Hepatocyte (in vitro differentiated cells): ENCODE measurements at regions not wholly inside any gene's neighbourhood (a gene's known extent, or its start where the extent isn't known, plus 50 kb on each side); places are given as distances from the start of the nearest gene placed in this dataset.

ENCODE experiments used
- DNase-seq: peaks from one replicate; pipeline ENCODE4 v3.0.0-alpha.2; 2016; ENCODE audit warnings: low spot score
- H2AFZ ChIP-seq: fragments of 200-600 bp; sonication (generic); 2 replicates; pipeline ENCODE4 v1.6.0; 2016; ENCODE audit warnings: antibody characterized with exemption, mild to moderate bottlenecking
- H3K27ac ChIP-seq: fragments of 200-600 bp; sonication (generic); 2 replicates; pipeline ENCODE4 v1.5.1; 2016; ENCODE audit warnings: mild to moderate bottlenecking
- H3K27me3 ChIP-seq: fragments of 200-600 bp; sonication (generic); 2 replicates; pipeline ENCODE4 v1.6.1; 2016
- H3K36me3 ChIP-seq: fragments of 200-600 bp; sonication (generic); replicated peaks from 2 replicates; pipeline ENCODE4 v1.5.1; 2016; ENCODE audit warnings: low read depth; ENCODE audit not compliant: insufficient read depth
- H3K4me1 ChIP-seq: fragments of 200-600 bp; sonication (generic); 2 replicates; pipeline ENCODE4 v1.5.1; 2016; ENCODE audit warnings: mild to moderate bottlenecking, moderate library complexity; ENCODE audit not compliant: insufficient read depth
- H3K4me2 ChIP-seq: fragments of 200-600 bp; sonication (generic); 2 replicates; pipeline ENCODE4 v1.6.0; 2016
- H3K4me3 ChIP-seq: fragments of 200-600 bp; sonication (generic); 2 replicates; pipeline ENCODE4 v1.5.1; 2016; ENCODE audit warnings: mild to moderate bottlenecking
- H3K79me2 ChIP-seq: fragments of 200-600 bp; sonication (generic); 2 replicates; pipeline ENCODE4 v1.6.0; 2017; ENCODE audit warnings: mild to moderate bottlenecking
- H3K9me2 ChIP-seq: fragments of 200-600 bp; sonication (generic); replicated peaks from 2 replicates; pipeline ENCODE4 v1.6.0; 2017; ENCODE audit warnings: mild to moderate bottlenecking; ENCODE audit not compliant: insufficient read depth
- H3K9me3 ChIP-seq: fragments of 200-600 bp; sonication (generic); 2 replicates; pipeline ENCODE4 v1.5.1; 2016; ENCODE audit warnings: low read depth, mild to moderate bottlenecking
- H4K20me1 ChIP-seq: fragments of 200-600 bp; sonication (generic); 2 replicates; pipeline ENCODE4 v1.6.0; 2016; ENCODE audit warnings: mild to moderate bottlenecking; ENCODE audit not compliant: insufficient read depth, poor library complexity, severe bottlenecking
- CTCF ChIP-seq: fragments of 200-600 bp; sonication (generic); IDR thresholded peaks from 2 replicates; pipeline ENCODE4 v1.5.1; 2016; ENCODE audit warnings: antibody characterized with exemption, mild to moderate bottlenecking; ENCODE audit not compliant: poor library complexity
- EZH2 ChIP-seq: fragments of 200-600 bp; sonication (generic); IDR thresholded peaks from 2 replicates; pipeline ENCODE4 v1.6.1; 2016; ENCODE audit warnings: antibody characterized with exemption, mild to moderate bottlenecking, borderline replicate concordance
- EZH2phosphoT487 ChIP-seq: fragments of 200-600 bp; sonication (generic); IDR thresholded peaks from one replicate; pipeline ENCODE4 v1.6.1; 2018; ENCODE audit warnings: antibody characterized with exemption, mild to moderate bottlenecking, low read depth, moderate library complexity; ENCODE audit not compliant: unreplicated experiment, severe bottlenecking
- WGBS: methylation state at CpG from one replicate; pipeline ENCODE4 v1.1.6; 2016; ENCODE audit warnings: low lambda C conversion rate; ENCODE audit errors: missing lambda C conversion rate; 5-methylcytosine and 5-hydroxymethylcytosine counted together

DNA sequence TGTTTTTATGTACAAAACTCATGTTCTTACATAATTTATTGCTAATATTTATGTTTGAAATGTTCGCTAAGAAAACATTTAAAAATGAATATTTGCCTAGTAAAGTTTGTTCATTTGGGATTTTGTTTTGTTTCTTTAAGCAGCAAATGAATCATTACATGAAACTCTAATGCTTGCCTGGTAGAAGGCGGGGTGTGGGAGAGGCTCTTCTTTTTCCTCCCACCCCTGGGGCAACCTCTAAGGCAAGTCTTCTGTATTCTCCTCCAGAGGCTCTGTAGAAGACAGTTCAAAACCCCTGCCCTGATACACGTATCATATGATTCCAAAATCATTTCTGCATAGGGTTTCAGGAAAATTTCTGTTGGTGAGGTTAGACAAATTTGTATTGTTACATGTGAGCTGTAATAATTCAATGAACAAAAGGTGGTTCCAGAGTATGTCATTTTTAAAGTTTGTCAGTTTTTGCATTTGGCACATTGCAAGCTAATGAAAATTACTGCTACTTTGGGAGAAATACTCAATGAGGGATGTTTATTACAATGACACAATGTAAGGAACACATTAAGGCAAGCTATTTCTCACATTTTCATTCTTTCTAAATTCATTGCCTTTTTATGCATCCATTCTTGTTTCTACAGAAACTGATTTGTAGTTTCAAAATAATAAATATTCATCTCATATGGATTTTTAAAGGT lies 302.3 kb upstream of the UBE2E3 start:
- Histone ChIP-seq H3K27ac (no peak overlapping the region), H3K9me2 (no peaks in the 10 kb centered on the region), H3K9me3 (no peaks in the 10 kb centered on the region), H3K4me2 (no peak overlapping the region), H3K4me3 (no peak overlapping the region), H3K4me1 (no peaks in the 10 kb centered on the region), H3K79me2 (no peaks in the 10 kb centered on the region), H3K36me3 (no peaks in the 10 kb centered on the region), H3K27me3 (no peaks in the 10 kb centered on the region), H4K20me1 (no peaks in the 10 kb centered on the region), H2AFZ (no peak overlapping the region)
- TF ChIP-seq CTCF, result no peak
- TF ChIP-seq EZH2phosphoT487, result no peak
- TF ChIP-seq EZH2, result no peak
- DNase-seq, result no peak
- WGBS, result 76% methylated on average over 3 of the region's 3 CpGs

DNA sequence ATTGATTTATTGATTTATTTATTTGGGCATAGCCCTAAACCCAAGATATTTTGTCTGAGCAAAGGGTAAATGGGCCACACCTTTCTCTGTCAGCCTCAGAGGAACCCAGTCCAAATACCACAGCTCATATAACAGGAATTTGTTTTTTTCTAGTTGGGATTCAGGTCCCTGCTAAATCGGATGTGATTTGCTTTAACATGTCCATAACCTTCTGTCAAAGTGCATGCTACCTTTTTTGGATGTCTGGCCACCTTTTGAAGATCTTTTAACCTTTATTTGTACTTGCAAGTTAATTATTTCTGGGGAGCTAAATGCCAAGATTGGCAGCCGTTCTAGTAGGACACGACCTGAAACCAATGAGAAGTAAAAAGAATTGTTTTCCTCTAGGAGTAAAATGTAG lies 303.2 kb upstream of the UBE2E3 start:
- H3K9me2 ChIP-seq, result no peaks in the 10 kb centered on the region
- DNase-seq, result no peak
- H3K27me3 ChIP-seq, result no peaks in the 10 kb centered on the region
- H3K9me3 ChIP-seq, result no peaks in the 10 kb centered on the region
- H3K4me2 ChIP-seq, result no peak overlapping the region
- H4K20me1 ChIP-seq, result no peaks in the 10 kb centered on the region
- 62% methylated on average over 3 of the region's 3 CpGs for WGBS
- TF ChIP-seq CTCF (no peak), EZH2 (no peak), EZH2phosphoT487 (no peak)
- H3K4me1 ChIP-seq, result no peaks in the 10 kb centered on the region
- H2AFZ ChIP-seq, result no peak overlapping the region
- H3K27ac ChIP-seq, result no peak overlapping the region
- H3K36me3 ChIP-seq, result no peaks in the 10 kb centered on the region
- H3K79me2 ChIP-seq, result no peaks in the 10 kb centered on the region
- H3K4me3 ChIP-seq, result no peak overlapping the region

DNA sequence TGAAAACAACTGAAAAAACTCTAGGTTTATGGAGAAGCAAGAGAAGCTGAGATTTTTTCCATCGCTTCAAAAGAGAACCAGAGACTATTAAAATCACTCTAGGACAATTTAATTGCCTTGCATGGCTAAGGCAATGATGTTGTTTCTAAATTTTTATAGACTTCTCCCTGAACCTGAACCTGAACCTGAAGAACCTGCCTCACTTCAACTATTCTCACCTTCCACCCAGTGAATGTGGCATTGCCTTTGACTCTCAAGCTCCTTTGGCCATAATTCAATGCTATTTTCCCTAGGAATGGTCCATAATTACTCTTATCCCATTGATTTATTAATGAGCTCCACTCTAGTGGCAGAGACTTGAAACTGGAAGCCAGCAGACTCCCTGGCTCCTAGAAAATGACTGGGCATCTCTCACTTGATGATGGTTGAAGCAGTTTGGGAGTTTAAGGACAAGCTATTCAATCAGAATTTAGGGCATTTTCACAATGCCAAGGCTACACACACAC lies 303.8 kb upstream of the UBE2E3 start:
- Histone ChIP-seq H3K9me2 (no peaks in the 10 kb centered on the region), H4K20me1 (no peaks in the 10 kb centered on the region), H2AFZ (no peak overlapping the region), H3K4me3 (no peak overlapping the region), H3K79me2 (no peaks in the 10 kb centered on the region), H3K4me1 (no peaks in the 10 kb centered on the region), H3K36me3 (no peaks in the 10 kb centered on the region), H3K27me3 (no peaks in the 10 kb centered on the region), H3K9me3 (no peaks in the 10 kb centered on the region), H3K4me2 (no peak overlapping the region), H3K27ac (no peak overlapping the region)
- TF ChIP-seq CTCF (no peak), EZH2phosphoT487 (no peak), EZH2 (no peak)
- WGBS, result 85% methylated on average over 1 of the region's 1 CpG
- DNase-seq, result no peak

- Histone ChIP-seq H3K9me3 (no peaks in the 10 kb centered on the region), H3K9me2 (no peaks in the 10 kb centered on the region)
These were observed 305.2 kb upstream of the UBE2E3 start for GRCh38 chr2:180675170-180675569.

More at GRCh38 chr2:180675170-180675569, 305.2 kb upstream of the UBE2E3 start:
- no peaks in the 10 kb centered on the region for H3K36me3 ChIP-seq
- no peaks in the 10 kb centered on the region for H3K4me1 ChIP-seq
- no peak overlapping the region for H3K27ac ChIP-seq
- WGBS, result 69% methylated on average over 1 of the region's 1 CpG
- H3K79me2 ChIP-seq, result no peaks in the 10 kb centered on the region
- DNase-seq, result no peak
- H3K4me3 ChIP-seq, result no peak overlapping the region
- no peak overlapping the region for H2AFZ ChIP-seq
- H3K27me3 ChIP-seq, result no peaks in the 10 kb centered on the region
- H4K20me1 ChIP-seq, result no peaks in the 10 kb centered on the region
- H3K4me2 ChIP-seq, result no peak overlapping the region
- TF ChIP-seq EZH2 (no peak), EZH2phosphoT487 (no peak), CTCF (no peak)
